ENCODE measurements at regions not wholly inside any gene's neighbourhood (a gene's known extent, or its start where the extent isn't known, plus 50 kb on each side); places are given as distances from the start of the nearest gene placed in this dataset.
"Not testable (repeated sequence)": the region's sequence is repeated elsewhere in the genome, so short reads cannot be mapped to it uniquely, and the experiment has no call there.

DNA sequence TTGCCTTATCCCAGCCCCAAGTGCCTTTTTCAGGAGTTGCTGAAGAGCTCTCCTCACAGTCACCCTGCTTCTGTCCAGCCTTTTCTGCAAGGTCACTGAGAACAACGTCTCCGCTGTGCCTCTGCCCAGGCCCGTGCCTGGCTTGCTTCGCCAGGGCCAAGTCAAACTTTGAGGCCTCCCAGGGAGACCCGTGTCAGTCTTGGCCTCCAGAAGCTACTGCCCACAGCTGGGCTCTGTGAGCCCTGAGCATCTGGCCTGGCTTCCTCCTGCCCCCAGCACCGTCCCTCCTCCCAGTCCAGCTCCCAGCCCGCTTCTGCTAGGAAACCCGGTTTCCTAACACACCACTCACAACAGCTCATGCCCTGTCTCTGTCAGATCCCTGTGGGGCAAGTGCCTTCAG, 165.9 kb downstream of the TEX29 start:
- peaks cover 3% of the 10 kb centered on the region; the same call in 1 of the 2 replicates for H3K27me3 ChIP-seq
- H3K27ac ChIP-seq, result no peak overlapping the region
- H3K9me3 ChIP-seq (replicated peaks), result peaks cover 4% of the 10 kb centered on the region; the same call in 1 of the 2 replicates
- H3K4me3 ChIP-seq, result no peak overlapping the region
- no peaks in the 10 kb centered on the region for H3K36me3 ChIP-seq
- DNase-seq, result no peak
- no peaks in the 10 kb centered on the region for H3K4me1 ChIP-seq

DNA sequence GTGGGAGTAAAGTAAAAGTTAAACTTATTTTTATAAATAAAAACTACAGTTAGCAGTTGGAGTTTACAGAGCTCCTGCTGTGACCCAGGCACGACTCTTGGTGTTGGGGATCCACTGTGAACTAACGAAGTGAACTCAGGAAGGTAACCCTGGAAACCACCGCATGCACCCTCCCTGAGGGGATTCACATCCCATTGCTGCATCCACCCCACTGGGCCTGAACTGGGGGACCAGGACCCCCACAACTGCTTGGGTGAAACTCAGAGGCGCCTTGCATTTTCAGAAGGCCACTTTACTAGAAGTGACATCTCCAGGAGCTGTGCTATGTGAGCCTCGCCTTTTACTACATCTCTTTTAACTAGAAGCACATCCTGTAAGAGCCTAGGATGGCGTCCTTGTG, 166.4 kb downstream of the TEX29 start:
- H3K36me3 ChIP-seq, result no peaks in the 10 kb centered on the region
- peaks cover 4% of the 10 kb centered on the region; the same call in 1 of the 2 replicates for H3K9me3 ChIP-seq (replicated peaks)
- DNase-seq, result no peak
- no peak overlapping the region for H3K27ac ChIP-seq
- H3K27me3 ChIP-seq, result no peaks in the 10 kb centered on the region
- no peak overlapping the region for H3K4me3 ChIP-seq
- no peaks in the 10 kb centered on the region for H3K4me1 ChIP-seq

DNA sequence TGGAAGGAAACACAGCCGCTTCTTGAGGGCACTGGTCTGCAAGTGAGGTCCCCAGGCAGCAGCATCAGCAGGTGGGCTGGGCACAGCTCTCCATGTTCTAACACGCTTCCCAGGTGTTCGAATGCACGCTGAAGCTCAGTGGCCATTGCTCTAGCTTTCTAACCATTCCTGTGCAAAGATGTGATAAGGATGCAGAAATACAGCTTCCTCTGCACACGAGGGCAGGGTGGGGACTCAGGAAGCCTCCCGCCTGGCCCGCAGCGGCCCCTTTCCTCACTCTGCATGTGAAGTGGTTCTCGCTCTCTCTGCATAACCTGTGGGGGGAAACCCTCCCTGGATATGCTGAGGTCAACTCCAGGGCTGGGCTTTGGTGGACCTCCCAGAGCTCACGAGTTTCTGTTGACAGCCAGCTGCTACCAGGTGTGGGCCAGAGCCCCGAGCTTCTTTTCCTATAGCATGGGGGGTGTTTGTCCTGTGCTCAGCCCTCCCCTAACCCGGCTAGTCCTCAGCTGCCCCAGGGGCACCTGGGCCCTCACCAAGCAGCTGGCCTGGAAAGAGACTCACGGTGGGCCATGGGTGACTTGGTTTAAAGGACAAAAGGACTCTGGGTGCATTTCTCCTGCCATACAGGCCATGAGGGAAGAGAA, 168.2 kb downstream of the TEX29 start:
- Histone ChIP-seq H3K27ac (no peak overlapping the region), H3K27me3 (no peaks in the 10 kb centered on the region), H3K9me3 (replicated peaks) (peaks cover 4% of the 10 kb centered on the region; the same call in 1 of the 2 replicates), H3K4me1 (no peaks in the 10 kb centered on the region), H3K36me3 (no peaks in the 10 kb centered on the region), H3K4me3 (no peak overlapping the region)
- no peak for DNase-seq

DNA sequence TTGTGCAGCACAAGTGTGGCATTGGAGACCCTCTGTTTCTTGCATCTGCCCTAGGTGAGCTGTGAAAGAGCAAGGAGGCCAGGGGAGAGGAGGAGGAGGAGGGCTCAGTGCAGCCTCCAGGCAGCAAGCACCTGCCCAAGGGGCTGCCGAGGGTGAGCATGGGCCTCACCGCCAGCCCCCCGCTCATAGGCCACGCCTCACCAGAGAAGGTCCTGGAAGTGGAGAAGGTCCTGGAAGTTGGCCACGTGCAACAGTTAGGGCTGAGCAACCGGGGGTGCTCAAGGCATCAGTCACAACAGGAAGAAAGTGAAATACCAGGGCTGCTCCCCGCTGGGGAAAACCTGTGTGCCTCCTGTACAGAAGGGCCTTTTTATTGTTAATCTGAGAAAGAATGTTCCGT, 168.9 kb downstream of the TEX29 start:
- no peak for DNase-seq
- Histone ChIP-seq H3K27ac (no peak overlapping the region), H3K4me1 (no peaks in the 10 kb centered on the region), H3K27me3 (no peaks in the 10 kb centered on the region), H3K9me3 (replicated peaks) (peaks cover 4% of the 10 kb centered on the region; the same call in 1 of the 2 replicates), H3K4me3 (no peak overlapping the region), H3K36me3 (no peaks in the 10 kb centered on the region)

DNA sequence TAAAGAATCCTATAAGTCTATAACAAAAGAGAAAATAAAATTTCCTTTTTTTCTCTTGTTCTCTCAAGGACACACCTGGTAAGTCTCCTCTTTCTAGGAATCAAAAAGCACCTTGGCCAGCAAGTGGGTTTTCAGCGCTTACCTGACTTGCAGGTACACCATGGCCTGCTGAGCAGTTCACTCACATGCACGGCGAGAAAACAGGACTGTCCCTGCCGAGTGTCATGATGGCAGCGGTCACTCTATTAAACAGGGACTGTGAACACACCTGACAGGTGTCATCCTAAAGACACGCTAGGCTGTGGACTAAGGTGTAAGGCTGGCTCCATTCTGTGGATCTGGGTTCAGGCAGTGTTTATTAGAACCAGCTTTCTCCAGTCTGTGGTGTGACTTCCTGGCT, 170.2 kb downstream of the TEX29 start:
- Histone ChIP-seq H3K4me3 (no peak overlapping the region), H3K4me1 (no peaks in the 10 kb centered on the region), H3K27me3 (no peaks in the 10 kb centered on the region), H3K36me3 (no peaks in the 10 kb centered on the region), H3K9me3 (replicated peaks) (peaks cover 4% of the 10 kb centered on the region; the same call in 1 of the 2 replicates), H3K27ac (no peak overlapping the region)
- no peak for DNase-seq

DNA sequence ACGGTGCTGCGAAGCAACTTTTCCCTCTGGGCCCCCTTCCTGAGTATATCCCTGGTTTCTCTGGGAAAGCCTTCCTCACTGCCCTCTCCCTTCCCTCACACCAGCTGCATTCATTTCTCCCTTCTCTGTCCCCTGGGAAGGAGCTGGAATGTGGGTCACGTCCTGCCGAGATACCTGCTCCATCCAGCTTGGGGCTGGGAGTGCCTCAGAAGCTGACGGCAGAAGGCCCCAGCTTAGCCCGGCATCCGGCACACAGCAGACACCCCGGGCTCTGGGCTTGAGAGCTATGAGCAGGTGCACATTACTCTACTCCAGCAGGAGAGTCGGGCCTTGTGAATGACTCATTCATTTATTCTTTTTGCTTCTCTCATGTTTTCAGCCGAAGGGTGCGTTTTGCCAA, 170.6 kb downstream of the TEX29 start:
- no peak overlapping the region for H3K27ac ChIP-seq
- H3K9me3 ChIP-seq (replicated peaks), result peaks cover 4% of the 10 kb centered on the region; the same call in 1 of the 2 replicates
- no peaks in the 10 kb centered on the region for H3K27me3 ChIP-seq
- no peak for DNase-seq
- H3K36me3 ChIP-seq, result no peaks in the 10 kb centered on the region
- H3K4me3 ChIP-seq, result no peak overlapping the region
- no peaks in the 10 kb centered on the region for H3K4me1 ChIP-seq

DNA sequence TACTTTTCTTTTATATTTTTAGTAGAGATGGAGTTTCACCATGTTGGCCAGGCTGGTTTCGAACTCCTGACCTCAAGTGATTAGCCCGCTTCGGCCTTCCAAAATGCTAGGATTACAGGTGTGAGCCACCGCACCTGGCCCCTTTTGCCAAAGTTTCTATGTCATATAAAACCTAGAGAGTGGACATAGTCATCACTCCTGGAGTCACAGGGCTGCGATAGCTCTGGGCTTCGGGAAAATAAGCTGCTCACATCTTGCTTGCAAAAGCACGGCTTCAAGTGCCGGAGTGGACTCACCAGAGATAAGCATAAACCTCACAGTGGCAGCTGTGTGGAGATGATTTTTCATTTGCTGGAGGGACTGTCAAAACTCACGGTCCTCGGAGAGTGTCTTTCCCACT, 171.2 kb downstream of the TEX29 start:
- Histone ChIP-seq H3K9me3 (replicated peaks) (peaks cover 4% of the 10 kb centered on the region; the same call in 1 of the 2 replicates), H3K27ac (no peak overlapping the region), H3K4me3 (no peak overlapping the region), H3K27me3 (no peaks in the 10 kb centered on the region), H3K4me1 (no peaks in the 10 kb centered on the region), H3K36me3 (no peaks in the 10 kb centered on the region)
- no peak for DNase-seq

DNA sequence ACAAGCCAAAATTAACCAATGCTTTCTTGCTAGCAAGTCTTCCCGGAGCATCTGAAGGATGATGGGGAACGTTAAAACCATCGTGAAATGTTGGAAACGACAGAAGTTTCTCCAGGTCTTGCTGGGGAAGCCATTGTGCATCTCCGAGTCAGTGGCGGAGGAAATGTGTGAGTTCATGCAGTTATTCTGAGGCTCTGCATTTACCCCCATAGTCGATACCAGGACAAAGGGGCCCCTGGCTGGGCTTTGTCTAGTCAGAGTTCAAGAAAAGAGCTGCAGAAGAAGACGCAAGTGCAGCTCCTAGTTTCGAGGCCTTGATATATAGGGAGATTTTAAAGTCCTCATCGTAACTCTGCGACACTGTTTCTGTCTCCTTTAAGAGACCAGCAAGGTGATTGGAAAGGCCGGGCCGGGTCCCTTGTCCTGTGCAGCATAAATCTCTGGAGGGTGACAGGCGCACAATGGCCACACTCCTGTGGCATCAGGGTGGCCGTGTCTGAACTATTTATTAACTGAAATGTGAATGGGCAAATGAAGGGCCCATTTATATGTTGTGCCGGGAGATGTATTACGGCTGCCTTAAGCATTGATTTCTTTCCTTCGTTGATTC, 172.0 kb downstream of the TEX29 start:
- Histone ChIP-seq H3K4me3 (no peak overlapping the region), H3K4me1 (no peaks in the 10 kb centered on the region), H3K9me3 (replicated peaks) (no peaks in the 10 kb centered on the region), H3K27me3 (no peaks in the 10 kb centered on the region), H3K36me3 (no peaks in the 10 kb centered on the region), H3K27ac (no peak overlapping the region)
- no peak for DNase-seq

DNA sequence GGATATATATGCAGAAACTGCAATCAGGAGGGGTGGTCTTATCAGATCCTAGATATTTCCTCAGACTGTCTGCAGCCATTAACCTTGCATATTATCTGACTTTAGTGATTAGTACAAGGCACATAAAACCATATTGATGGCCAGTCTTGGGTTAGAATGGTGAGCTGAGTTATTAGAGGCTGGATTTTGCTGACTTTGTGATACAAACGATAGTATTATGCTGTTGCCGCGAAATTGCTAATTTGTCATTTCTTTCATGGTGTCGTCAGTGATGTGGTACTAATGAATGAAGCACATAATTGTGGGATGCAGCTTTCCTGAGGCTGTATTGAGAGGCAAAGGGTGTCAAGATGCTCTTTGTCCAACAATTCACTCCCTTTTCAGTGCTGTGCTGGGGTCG, 172.5 kb downstream of the TEX29 start:
- H3K9me3 ChIP-seq (replicated peaks), result no peaks in the 10 kb centered on the region
- H3K27me3 ChIP-seq, result no peaks in the 10 kb centered on the region
- no peaks in the 10 kb centered on the region for H3K36me3 ChIP-seq
- H3K4me3 ChIP-seq, result no peak overlapping the region
- no peak for DNase-seq
- no peaks in the 10 kb centered on the region for H3K4me1 ChIP-seq
- no peak overlapping the region for H3K27ac ChIP-seq

DNA sequence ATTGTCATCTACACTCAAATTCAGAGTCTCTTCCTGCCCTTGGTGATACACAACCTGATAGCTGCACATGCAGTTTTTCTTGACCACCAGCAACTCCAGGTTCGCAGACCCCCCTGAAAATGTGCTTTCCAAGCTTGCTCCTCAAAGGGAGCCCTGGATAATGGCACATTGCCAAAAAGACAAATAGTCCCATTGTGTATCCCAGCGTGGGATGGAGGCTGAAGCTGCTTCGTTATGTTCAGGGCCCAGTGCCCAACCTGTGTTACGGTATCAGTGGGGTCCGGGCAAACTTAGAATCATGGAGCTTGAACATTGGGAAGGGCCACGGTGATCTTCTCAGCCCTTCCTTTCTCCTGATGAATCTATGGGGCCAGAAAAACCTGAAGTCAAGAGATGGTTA, 173.0 kb downstream of the TEX29 start:
- Histone ChIP-seq H3K27ac (no peak overlapping the region), H3K27me3 (no peaks in the 10 kb centered on the region), H3K36me3 (no peaks in the 10 kb centered on the region), H3K4me1 (no peaks in the 10 kb centered on the region), H3K4me3 (no peak overlapping the region), H3K9me3 (replicated peaks) (no peaks in the 10 kb centered on the region)
- no peak for DNase-seq

DNA sequence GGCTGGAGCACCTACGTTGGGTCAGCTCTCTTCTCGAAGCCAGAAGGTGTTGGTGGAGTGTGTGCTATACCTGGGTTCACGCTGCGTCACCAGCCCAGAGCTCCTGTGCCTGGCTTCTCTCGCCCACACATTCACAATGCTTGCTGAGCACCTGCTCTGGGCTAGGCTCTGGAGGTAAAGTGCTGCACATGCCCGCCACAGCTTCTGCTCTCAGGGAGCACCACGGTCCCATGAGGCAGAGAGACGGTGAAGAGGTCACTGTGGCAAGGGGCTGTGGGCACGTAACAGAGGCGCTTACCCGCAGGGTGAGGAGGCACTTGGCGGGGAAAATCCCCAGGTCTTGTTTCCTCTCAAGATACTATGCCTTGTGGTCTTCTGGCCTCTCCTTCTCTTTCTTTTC, 174.2 kb downstream of the TEX29 start:
- no peak overlapping the region for H3K27ac ChIP-seq
- no peaks in the 10 kb centered on the region for H3K27me3 ChIP-seq
- no peak overlapping the region for H3K4me3 ChIP-seq
- no peak for DNase-seq
- no peaks in the 10 kb centered on the region for H3K9me3 ChIP-seq (replicated peaks)
- no peaks in the 10 kb centered on the region for H3K4me1 ChIP-seq
- H3K36me3 ChIP-seq, result no peaks in the 10 kb centered on the region

DNA sequence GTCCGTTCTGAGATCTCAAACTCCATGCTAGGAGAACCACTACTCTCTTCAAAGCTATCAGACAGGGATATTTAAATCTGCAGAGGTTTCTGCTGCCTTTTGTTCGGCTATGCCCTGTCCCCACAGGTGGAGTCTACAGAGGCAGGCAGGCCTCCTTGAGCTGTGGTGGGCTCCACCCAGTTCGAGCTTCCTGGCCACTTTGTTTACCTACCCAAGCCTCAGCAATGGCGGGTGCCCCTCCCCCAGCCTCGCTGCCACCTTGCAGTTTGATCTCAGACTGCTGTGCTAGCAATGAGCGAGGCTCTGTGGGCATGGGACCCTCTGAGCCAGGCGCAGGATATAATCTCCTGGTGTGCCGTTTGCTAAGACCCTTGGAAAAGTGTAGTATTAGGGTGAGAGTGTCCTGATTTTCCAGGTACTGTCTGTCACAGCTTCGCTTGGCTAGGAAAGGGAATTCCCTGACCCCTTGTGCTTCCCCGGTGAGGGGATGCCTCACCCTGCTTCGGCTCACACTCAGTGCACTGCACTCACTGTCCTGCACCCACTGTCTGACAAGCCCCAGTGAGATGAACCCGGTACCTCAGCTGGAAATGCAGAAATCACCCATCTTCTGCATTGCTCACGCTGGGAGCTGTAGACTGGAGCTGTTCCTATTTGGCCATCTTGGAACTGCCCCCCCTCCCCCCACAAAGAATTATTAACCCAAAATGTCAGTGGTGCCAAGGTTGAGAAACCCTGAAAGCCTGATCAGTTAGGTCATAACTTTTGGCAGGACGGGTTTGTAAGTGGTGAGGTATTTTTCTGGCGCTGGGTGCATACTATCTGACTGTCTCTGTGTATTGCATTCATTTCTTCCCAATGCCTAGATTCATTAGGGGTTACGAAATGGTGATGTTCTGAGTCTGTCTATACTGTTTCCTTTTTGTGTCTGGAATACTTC, 181.4 kb downstream of the TEX29 start:
- H3K27me3 ChIP-seq; H3K4me1 ChIP-seq; DNase-seq; H3K9me3 ChIP-seq (replicated peaks); H3K4me3 ChIP-seq; H3K36me3 ChIP-seq; H3K27ac ChIP-seq: not testable (repeated sequence)

DNA sequence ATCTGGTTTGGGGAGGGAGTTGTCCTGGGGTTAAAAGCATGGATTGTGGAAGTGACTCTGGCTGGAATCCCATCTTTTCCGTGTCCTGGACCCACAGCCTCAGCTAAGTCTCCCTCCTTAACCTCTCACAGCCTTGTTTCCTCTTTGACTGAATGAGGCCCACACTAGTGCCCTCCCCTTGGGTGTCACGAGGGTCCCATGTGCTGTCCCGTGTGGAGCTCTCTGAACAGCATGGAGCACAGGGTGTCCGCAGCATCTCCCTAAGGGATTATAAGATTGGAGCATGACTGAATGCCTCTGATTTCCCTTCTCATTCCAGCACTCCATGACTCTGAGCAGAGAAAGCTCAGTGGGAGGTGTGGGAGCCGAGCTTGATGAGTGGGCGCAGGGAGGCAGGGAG, 182.5 kb downstream of the TEX29 start:
- no peak for DNase-seq
- Histone ChIP-seq H3K4me1 (no peaks in the 10 kb centered on the region), H3K36me3 (no peaks in the 10 kb centered on the region), H3K27ac (no peak overlapping the region), H3K27me3 (no peaks in the 10 kb centered on the region), H3K9me3 (replicated peaks) (no peaks in the 10 kb centered on the region), H3K4me3 (no peak overlapping the region)

DNA sequence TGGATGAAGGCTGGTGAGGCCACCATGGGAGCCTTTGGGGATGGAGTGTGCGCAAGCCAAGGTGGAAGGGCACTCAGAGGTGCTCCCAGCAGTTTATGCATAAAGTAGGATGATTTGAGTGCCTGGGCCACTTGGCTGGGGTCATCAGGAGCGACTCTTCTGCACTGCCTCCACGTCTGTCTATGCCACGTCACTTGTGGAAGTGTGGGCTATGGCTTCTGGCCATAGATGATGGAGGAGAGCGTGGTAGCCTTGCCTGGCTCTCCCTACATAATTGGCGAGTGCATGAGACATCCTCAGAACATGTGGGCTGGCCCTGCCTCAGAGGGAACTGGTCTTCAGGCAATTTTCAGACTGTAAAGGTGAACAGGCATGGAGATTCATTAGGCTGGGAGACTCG, 182.9 kb downstream of the TEX29 start:
- no peak for DNase-seq
- H3K36me3 ChIP-seq, result no peaks in the 10 kb centered on the region
- no peaks in the 10 kb centered on the region for H3K27me3 ChIP-seq
- no peak overlapping the region for H3K4me3 ChIP-seq
- H3K9me3 ChIP-seq (replicated peaks), result no peaks in the 10 kb centered on the region
- H3K27ac ChIP-seq, result no peak overlapping the region
- no peaks in the 10 kb centered on the region for H3K4me1 ChIP-seq

Data from SJCRH30 (cell line).